ENCODE measurements at regions not wholly inside any gene's neighbourhood (a gene's known extent, or its start where the extent isn't known, plus 50 kb on each side); places are given as distances from the start of the nearest gene placed in this dataset.

DNA sequence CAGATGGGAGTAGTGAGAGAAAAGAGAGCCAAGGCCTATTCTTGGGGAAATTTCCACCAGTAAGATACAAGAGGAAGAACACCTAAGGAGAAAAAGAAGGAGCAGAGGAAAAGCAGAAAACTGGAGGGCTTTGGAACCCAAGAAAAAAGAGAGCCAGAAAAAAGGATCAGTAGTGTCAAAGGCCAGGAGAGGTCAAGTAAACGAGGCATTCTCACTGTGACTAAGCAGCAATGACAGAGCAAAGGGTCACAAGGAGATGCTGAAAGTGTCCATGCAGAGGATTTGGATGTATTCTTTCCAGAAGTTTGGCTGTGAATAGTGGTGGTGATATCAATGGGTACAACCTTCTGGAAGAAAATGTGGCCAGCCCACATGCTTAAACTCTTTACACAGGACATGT lies 109.5 kb downstream of the DYNAP start (continued):
- TF ChIP-seq CHD7 (IDR thresholded peaks at IDR 0.05; ENCODE audit: insufficient replicate concordance, low read length) (no peak), KDM4A (IDR thresholded peaks at IDR 0.05; ENCODE audit: low read depth, low read length, severe bottlenecking) (no peak), SUZ12 (IDR thresholded peaks at IDR 0.05; ENCODE audit: low read length) (no peak), SIX5 (IDR thresholded peaks at IDR 0.05; ENCODE audit: low read depth, low read length) (no peak), POLR2A (IDR thresholded peaks at IDR 0.05; ENCODE audit: control extremely low read depth in 1 of 2, low read depth in 2 of 2, low read length in 2 of 2) (no peak), SP2 (IDR thresholded peaks at IDR 0.05; ENCODE audit: low read length) (no peak), TEAD4 (IDR thresholded peaks at IDR 0.05; ENCODE audit: low read depth, low read length) (no peak), EP300 (IDR thresholded peaks at IDR 0.05; ENCODE audit: borderline replicate concordance in 1 of 2, low read depth in 2 of 2, low read length in 2 of 2) (no peak), CBX5 (IDR thresholded peaks at IDR 0.05; ENCODE audit: low read depth, low read length) (no peak), RFX5 (IDR thresholded peaks at IDR 0.05; ENCODE audit: borderline replicate concordance, low read depth, low read length) (no peak), CEBPB (IDR thresholded peaks at IDR 0.05; ENCODE audit: low read depth, low read length) (no peak), CREB1 (IDR thresholded peaks at IDR 0.05) (no peak), CBX8 (IDR thresholded peaks at IDR 0.05; ENCODE audit: borderline replicate concordance, low read depth, low read length) (no peak)
- TF ChIP-seq, protein P1, sequence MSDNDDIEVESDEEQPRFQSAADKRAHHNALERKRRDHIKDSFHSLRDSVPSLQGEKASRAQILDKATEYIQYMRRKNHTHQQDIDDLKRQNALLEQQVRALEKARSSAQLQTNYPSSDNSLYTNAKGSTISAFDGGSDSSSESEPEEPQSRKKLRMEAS (IDR thresholded peaks at IDR 0.05): no peak

Data from H1 (cell line).